ENCODE measurements at regions not wholly inside any gene's neighbourhood (a gene's known extent, or its start where the extent isn't known, plus 50 kb on each side); places are given as distances from the start of the nearest gene placed in this dataset.

DNA sequence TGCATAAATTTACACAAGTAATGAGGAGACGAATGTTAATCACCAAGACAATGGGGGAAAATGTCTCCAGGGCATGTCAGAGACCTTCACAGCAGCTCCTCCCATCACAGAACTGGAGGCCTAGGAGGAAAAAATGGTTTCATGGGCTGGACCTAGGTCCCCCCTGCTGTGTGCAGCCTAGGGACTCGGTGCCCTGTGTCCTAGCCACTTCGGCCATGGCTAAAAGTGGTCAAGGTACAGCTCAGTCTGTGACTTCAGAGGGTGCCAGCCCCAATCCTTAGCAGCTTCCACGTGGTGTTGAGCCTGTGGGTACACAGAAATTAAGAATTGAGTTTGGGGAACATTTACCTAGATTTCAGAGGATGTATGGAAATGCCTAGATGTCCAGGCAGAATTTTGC, 152.2 kb upstream of the KCNJ3 start:
- Histone ChIP-seq H3K9me1 (ENCODE audit: control insufficient read depth, insufficient read depth, low read length) (no peaks in the 10 kb centered on the region), H3K9me3 (replicated peaks; ENCODE audit: control insufficient read depth, insufficient read depth, low read depth, low read length) (no peaks in the 10 kb centered on the region), H2AFZ (ENCODE audit: low read depth, low read length) (no peak overlapping the region), H3K4me2 (ENCODE audit: insufficient read depth, low read length) (no peak overlapping the region), H3K27ac (ENCODE audit: extremely low read depth, low read depth, low read length) (no peak overlapping the region), H4K20me1 (replicated peaks; ENCODE audit: control insufficient read depth, insufficient read depth, low read length) (no peaks in the 10 kb centered on the region), H3K4me3 (no peak overlapping the region), H3K79me2 (ENCODE audit: control insufficient read depth, insufficient read depth, low read length) (no peaks in the 10 kb centered on the region), H3K9ac (ENCODE audit: insufficient read depth in 1 of 2, low read depth in 2 of 2, low read length in 2 of 2) (no peak overlapping the region), H3K4me1 (replicated peaks in 1 of 2; ENCODE audit: control insufficient read depth in 2 of 2, insufficient read depth in 2 of 2, low read length in 2 of 2) (no peaks in the 10 kb centered on the region), H3K36me3 (ENCODE audit: control insufficient read depth, insufficient read depth, low read length) (no peaks in the 10 kb centered on the region), H3K27me3 (ENCODE audit: control insufficient read depth in 2 of 2, insufficient read depth in 2 of 2, low read length in 2 of 2) (no peaks in the 10 kb centered on the region)
- 0% methylated on average over 4 of the region's 4 CpGs for WGBS (ENCODE audit: insufficient coverage, low coverage, missing lambda C conversion rate)
- POLR2A ChIA-PET = no interaction called here
- DNase-seq (ENCODE audit: extremely low read depth in 1 of 4, low spot score in 3 of 4) (no peak), ATAC-seq (no peak), FAIRE-seq (no peak)
- BruUV-seq (replicated peaks) = no TSS peak
- CTCF ChIA-PET (ENCODE audit: low intra/inter-chr PET ratio) = no interaction called here
- in situ Hi-C loops (cut with MboI) = no loop called here
- TF ChIP-seq SMARCE1 (IDR thresholded peaks at IDR 0.05) (no peak), CXXC5 (CRISPR knock-in tag; IDR thresholded peaks at IDR 0.05) (no peak), SRSF7 (optimal IDR thresholded peaks at IDR 0.05; ENCODE audit: low read depth, low read length) (no peak), L3MBTL2 (IDR thresholded peaks at IDR 0.05) (no peak), FOXO4 (CRISPR knock-in tag; IDR thresholded peaks at IDR 0.05) (no peak), BCLAF1 (IDR thresholded peaks at IDR 0.05; ENCODE audit: borderline replicate concordance in 1 of 2, control insufficient read depth in 1 of 2, low read depth in 2 of 2, low read length in 1 of 2) (no peak), ZNF644 (tag; IDR thresholded peaks at IDR 0.05; ENCODE audit: low read depth) (no peak), ZMIZ1 (IDR thresholded peaks at IDR 0.05; ENCODE audit: low read depth in 2 of 2, low read length in 2 of 2) (no peak), HINFP (tag; conservative IDR thresholded peaks at IDR 0.05; ENCODE audit: low read depth) (no peak), TEAD2 (tag; IDR thresholded peaks at IDR 0.05) (no peak)
- TF ChIP-seq, protein P1, sequence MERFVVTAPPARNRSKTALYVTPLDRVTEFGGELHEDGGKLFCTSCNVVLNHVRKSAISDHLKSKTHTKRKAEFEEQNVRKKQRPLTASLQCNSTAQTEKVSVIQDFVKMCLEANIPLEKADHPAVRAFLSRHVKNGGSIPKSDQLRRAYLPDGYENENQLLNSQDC (CRISPR knock-in tag; IDR thresholded peaks at IDR 0.05) = no peak
- intact Hi-C loops (cut with micrococcal nuclease) = no loop called here

Measured in K562 (cell line).